Endothelial cell of umbilical vein (primary cell): ENCODE measurements at regions not wholly inside any gene's neighbourhood (a gene's known extent, or its start where the extent isn't known, plus 50 kb on each side); places are given as distances from the start of the nearest gene placed in this dataset.

Experiments used
- CTCF ChIP-seq, 2 donors: IDR thresholded peaks; 1 replicate in 1 of 2; 2 replicates in 1 of 2; pipeline ENCODE4 v1.5.1; 2011; ENCODE audit warnings: low read length in 2 of 2, mild to moderate bottlenecking in 2 of 2, moderate library complexity in 2 of 2, control low read depth in 1 of 2, inconsistent platforms in 1 of 2, low read depth in 1 of 2; ENCODE audit not compliant: insufficient read depth in 1 of 2; ENCODE audit errors: extremely low read depth in 1 of 2
- EZH2 ChIP-seq: IDR thresholded peaks from 2 replicates; pipeline ENCODE4 v1.6.1; 2012; ENCODE audit warnings: borderline replicate concordance, low read depth, mild to moderate bottlenecking, moderate library complexity, low read length, inconsistent platforms; ENCODE audit not compliant: severe bottlenecking
- MAX ChIP-seq: IDR thresholded peaks from 2 replicates; pipeline ENCODE4 v1.6.1; 2011; ENCODE audit not compliant: insufficient read depth, insufficient read length

- no peak for TF ChIP-seq EZH2
- no peak for TF ChIP-seq CTCF (IDR thresholded peaks at IDR 0.05; ENCODE audit: extremely low read depth in 1 of 2, insufficient read depth in 1 of 2, low read depth in 1 of 2, low read length in 2 of 2)
- TF ChIP-seq MAX: no peak
Observed at GRCh38 chr3:3403700-3404099, 224.2 kb upstream of the CRBN start.
